Common myeloid progenitor, CD34-positive (primary cell): ENCODE measurements at regions not wholly inside any gene's neighbourhood (a gene's known extent, or its start where the extent isn't known, plus 50 kb on each side); places are given as distances from the start of the nearest gene placed in this dataset.

Experiments
- CTCF ChIA-PET: fragments of 350-600 bp; sonication (Branson Sonifier 250); formaldehyde crosslinking; loops from one replicate; lab custom pipeline; 2021; ENCODE audit warnings: antibody characterized with exemption; lab: Charles Lee
- POLR2A ChIA-PET: fragments of 350-600 bp; sonication (Branson Sonifier 250); formaldehyde crosslinking; loops from one replicate; lab custom pipeline; 2021; ENCODE audit warnings: antibody characterized with exemption; lab: Charles Lee
- DNase-seq, 3 donors: peaks; one replicate each; pipeline versions ENCODE4 v3.0.0 to v3.0.0-alpha.2; 2013
- H3K27ac ChIP-seq, 2 experiments: 1 replicate in 1 of 2; 2 replicates in 1 of 2; pipeline ENCODE4 v1.7.0; 2013; ENCODE audit warnings: inconsistent platforms in 2 of 2, low read length in 2 of 2, mild to moderate bottlenecking in 2 of 2, low read depth in 1 of 2, moderate library complexity in 1 of 2; ENCODE audit not compliant: severe bottlenecking in 2 of 2, insufficient read depth in 1 of 2, poor library complexity in 1 of 2
- H3K27me3 ChIP-seq, 5 experiments: replicated peaks in 2 of 5; 1 replicate in 3 of 5; 2 replicates in 2 of 5; pipeline versions ENCODE4 v1.6.1 to v1.7.0; 2013; ENCODE audit warnings: low read length in 4 of 5, mild to moderate bottlenecking in 2 of 5, moderate library complexity in 2 of 5, inconsistent platforms in 1 of 5; ENCODE audit not compliant: insufficient read depth in 5 of 5, control insufficient read depth in 4 of 5
- H3K36me3 ChIP-seq, 4 experiments: 1 replicate in 2 of 4; 2 replicates in 2 of 4; pipeline versions ENCODE4 v1.6.1 to v1.7.0; 2013; ENCODE audit warnings: low read length in 3 of 4, control low read depth in 1 of 4, mild to moderate bottlenecking in 1 of 4; ENCODE audit not compliant: control insufficient read depth in 4 of 4, insufficient read depth in 4 of 4
- H3K4me1 ChIP-seq, 4 experiments: 1 replicate in 3 of 4; 2 replicates in 1 of 4; pipeline versions ENCODE4 v1.6.1 to v1.7.1; 2013; ENCODE audit warnings: low read length in 3 of 4, mild to moderate bottlenecking in 3 of 4, control low read depth in 1 of 4, inconsistent platforms in 1 of 4, moderate library complexity in 1 of 4; ENCODE audit not compliant: control insufficient read depth in 4 of 4, insufficient read depth in 4 of 4; ENCODE audit errors: control extremely low read depth in 1 of 4
- H3K4me3 ChIP-seq, 7 experiments: 1 replicate in 4 of 7; 2 replicates in 3 of 7; pipeline versions ENCODE4 v1.5.1 to v1.7.0; 2013; ENCODE audit warnings: mild to moderate bottlenecking in 7 of 7, low read length in 6 of 7, moderate library complexity in 6 of 7, inconsistent platforms in 2 of 7, low read depth in 2 of 7, control low read depth in 1 of 7; ENCODE audit not compliant: insufficient read depth in 4 of 7, control insufficient read depth in 1 of 7; ENCODE audit errors: extremely low read depth in 1 of 7
- H3K9me3 ChIP-seq, 5 experiments: 1 replicate in 4 of 5; 2 replicates in 1 of 5; pipeline versions ENCODE4 v1.6.1 to v1.7.1; 2013; ENCODE audit warnings: low read length in 4 of 5, mild to moderate bottlenecking in 2 of 5, inconsistent platforms in 1 of 5, low read depth in 1 of 5, moderate library complexity in 1 of 5; ENCODE audit not compliant: control insufficient read depth in 4 of 5, insufficient read depth in 2 of 5; ENCODE audit errors: control extremely low read depth in 1 of 5
- WGBS: methylation state at CpG from one replicate; pipeline ENCODE4 v1.1.5; 2013; ENCODE audit not compliant: insufficient coverage; 5-methylcytosine and 5-hydroxymethylcytosine counted together

GRCh38 chr4:124762956-124763355 lies 50.4 kb upstream of the ANKRD50 start:
- Histone ChIP-seq H3K27ac (no peak overlapping the region), H3K4me3 (no peak overlapping the region), H3K36me3 (no peaks in the 10 kb centered on the region), H3K27me3 (no peaks in the 10 kb centered on the region), H3K9me3 (no peaks in the 10 kb centered on the region), H3K4me1 (no peaks in the 10 kb centered on the region)
- no CpG with 5 or more reads among the region's 1 CpG for WGBS
- POLR2A ChIA-PET = no interaction called here
- DNase-seq = no peak
- CTCF ChIA-PET = no interaction called here
